ENCODE measurements at regions not wholly inside any gene's neighbourhood (a gene's known extent, or its start where the extent isn't known, plus 50 kb on each side); places are given as distances from the start of the nearest gene placed in this dataset.

DNA sequence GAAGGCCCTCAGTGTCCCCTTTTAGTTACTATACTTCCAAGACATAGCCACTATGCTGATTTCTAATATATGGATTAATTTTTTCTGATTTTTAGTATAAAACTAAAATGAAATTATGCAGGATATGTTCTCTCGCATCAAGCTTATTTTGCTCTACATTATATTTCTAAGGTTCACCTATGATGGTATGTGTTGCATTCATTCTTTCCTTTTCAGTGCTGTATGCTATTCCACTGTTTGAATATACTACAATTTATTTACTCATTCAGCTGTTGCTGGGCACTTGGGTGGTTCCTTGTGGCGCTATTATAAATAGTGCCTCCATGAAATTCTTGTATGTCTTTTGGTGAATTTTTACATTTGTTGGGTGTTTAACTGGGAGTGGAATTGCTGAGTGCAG, 230.3 kb downstream of the ATG4C start:
- no peak for TF ChIP-seq POLR2A (IDR thresholded peaks at IDR 0.05)
- TF ChIP-seq CTCF (IDR thresholded peaks at IDR 0.05), result no peak
